IPS-NIHi7 (cell line): ENCODE measurements at regions not wholly inside any gene's neighbourhood (a gene's known extent, or its start where the extent isn't known, plus 50 kb on each side); places are given as distances from the start of the nearest gene placed in this dataset.
"Not testable (repeated sequence)": the region's sequence is repeated elsewhere in the genome, so short reads cannot be mapped to it uniquely, and the experiment has no call there.

Source experiments
- DNase-seq: peaks from one replicate; pipeline ENCODE4 v3.0.0; 2012; ENCODE audit warnings: mixed read lengths; ENCODE audit errors: extremely low spot score

GRCh38 chr3:159723295-159723694 is 265.3 kb upstream of the IL12A start:
- DNase-seq = no peak

GRCh38 chr3:159724627-159725026 is 264.0 kb upstream of the IL12A start:
- DNase-seq = no peak

GRCh38 chr3:159726231-159726964 is 262.2 kb upstream of the IL12A start:
- DNase-seq = no peak

- no peak for DNase-seq
Observed at GRCh38 chr3:159727506-159727905, 261.1 kb upstream of the IL12A start.

GRCh38 chr3:159731254-159731653 is 257.4 kb upstream of the IL12A start:
- DNase-seq = no peak

GRCh38 chr3:159732172-159733111 is 256.2 kb upstream of the IL12A start:
- DNase-seq = peak; percentile 74

GRCh38 chr3:159733194-159733860 is 255.3 kb upstream of the IL12A start:
- no peak for DNase-seq

GRCh38 chr3:159734681-159735080 is 254.0 kb upstream of the IL12A start:
- no peak for DNase-seq

GRCh38 chr3:159739166-159739565 is 249.5 kb upstream of the IL12A start:
- DNase-seq = no peak

- DNase-seq = no peak
Observed at GRCh38 chr3:159739969-159740368, 248.7 kb upstream of the IL12A start.

GRCh38 chr3:159741281-159741680 is 247.4 kb upstream of the IL12A start:
- no peak for DNase-seq

GRCh38 chr3:159748425-159748824 is 240.2 kb upstream of the IL12A start:
- no peak for DNase-seq

- DNase-seq = no peak
Observed at GRCh38 chr3:159749406-159749805, 239.2 kb upstream of the IL12A start.

- no peak for DNase-seq
Observed at GRCh38 chr3:159751146-159751545, 237.5 kb upstream of the IL12A start.

- DNase-seq = no peak
Observed at GRCh38 chr3:159751752-159752151, 236.9 kb upstream of the IL12A start.

GRCh38 chr3:159756279-159757207 is 232.1 kb upstream of the IL12A start:
- not testable (repeated sequence) for DNase-seq

- no peak for DNase-seq
Observed at GRCh38 chr3:159757341-159758060, 231.1 kb upstream of the IL12A start.

GRCh38 chr3:159760046-159760445 is 228.6 kb upstream of the IL12A start:
- DNase-seq = no peak

- DNase-seq = no peak
Observed at GRCh38 chr3:159761369-159761768, 227.3 kb upstream of the IL12A start.

GRCh38 chr3:159761848-159762635 is 226.6 kb upstream of the IL12A start:
- peak; percentile 22 for DNase-seq
